HL-60 (cell line): ENCODE measurements at regions not wholly inside any gene's neighbourhood (a gene's known extent, or its start where the extent isn't known, plus 50 kb on each side); places are given as distances from the start of the nearest gene placed in this dataset.

ENCODE experiments used
- DNase-seq, 2 experiments: peaks; one replicate each; pipeline ENCODE4 v3.0.0-alpha.2; 2010 to 2020; ENCODE audit warnings: low read depth in 1 of 2, low spot score in 1 of 2
- H3K27ac ChIP-seq: fragments of 250-450 bp; sonication (Bioruptor Pico); replicated peaks from 2 replicates; pipeline ENCODE4 v1.5.1; 2020; ENCODE audit warnings: mild to moderate bottlenecking, moderate library complexity
- H3K27me3 ChIP-seq: fragments of 250-450 bp; sonication (Bioruptor Pico); 2 replicates; pipeline ENCODE4 v1.5.1; 2021; ENCODE audit warnings: mild to moderate bottlenecking, moderate library complexity; ENCODE audit not compliant: insufficient read depth, poor library complexity, severe bottlenecking
- H3K4me3 ChIP-seq: replicated peaks from 2 replicates; pipeline ENCODE4 v1.5.1; 2011; ENCODE audit warnings: mild to moderate bottlenecking, control low read depth, low read length; ENCODE audit not compliant: insufficient read depth
- GABPA ChIP-seq: IDR thresholded peaks from 2 replicates; pipeline ENCODE4 v1.6.1; 2012; ENCODE audit warnings: low read depth
- POLR2AphosphoS5 ChIP-seq: IDR thresholded peaks from 2 replicates; pipeline ENCODE4 v1.6.1; 2012; ENCODE audit warnings: low read depth
- SPI1 ChIP-seq: IDR thresholded peaks from 2 replicates; pipeline ENCODE4 v1.6.1; 2012; ENCODE audit warnings: low read depth, mild to moderate bottlenecking, borderline replicate concordance
- TF ChIP-seq, protein P1 (sequence below): IDR thresholded peaks from one replicate; pipeline ENCODE4 v1.5.1; 2011; ENCODE audit warnings: low read length, control low read depth, inconsistent platforms; ENCODE audit not compliant: insufficient read depth
- TF ChIP-seq, protein P2 (sequence below): IDR thresholded peaks from 2 replicates; pipeline ENCODE4 v1.6.1; 2012; ENCODE audit warnings: low read depth; ENCODE audit not compliant: insufficient replicate concordance

DNA sequence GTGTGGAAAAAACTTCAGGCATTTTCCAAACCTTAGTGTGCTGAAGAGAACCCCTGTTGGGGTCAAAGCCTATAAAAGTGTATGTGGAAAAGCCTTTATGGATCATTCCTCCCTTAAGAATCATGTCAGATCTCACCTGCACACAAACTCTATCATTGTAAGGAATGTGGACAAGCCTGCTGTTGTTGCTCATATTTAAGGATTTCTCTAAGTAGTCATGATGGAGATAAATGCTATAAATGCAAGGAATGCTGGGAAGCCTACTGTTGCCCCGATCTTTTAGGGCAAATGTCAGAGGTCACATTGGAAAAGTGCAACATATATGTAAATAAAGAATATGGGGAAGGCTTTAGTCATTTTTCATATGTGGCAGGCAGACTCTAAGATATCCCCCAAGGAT lies 129.5 kb downstream of the ICOS start:
- no peak overlapping the region for H3K4me3 ChIP-seq

GRCh38 chr2:204069804-204070203 lies 133.2 kb downstream of the ICOS start:
- no peak overlapping the region for H3K4me3 ChIP-seq
- H3K27ac ChIP-seq: no peak overlapping the region
- H3K27me3 ChIP-seq: no peaks in the 10 kb centered on the region
- TF ChIP-seq, protein P1, sequence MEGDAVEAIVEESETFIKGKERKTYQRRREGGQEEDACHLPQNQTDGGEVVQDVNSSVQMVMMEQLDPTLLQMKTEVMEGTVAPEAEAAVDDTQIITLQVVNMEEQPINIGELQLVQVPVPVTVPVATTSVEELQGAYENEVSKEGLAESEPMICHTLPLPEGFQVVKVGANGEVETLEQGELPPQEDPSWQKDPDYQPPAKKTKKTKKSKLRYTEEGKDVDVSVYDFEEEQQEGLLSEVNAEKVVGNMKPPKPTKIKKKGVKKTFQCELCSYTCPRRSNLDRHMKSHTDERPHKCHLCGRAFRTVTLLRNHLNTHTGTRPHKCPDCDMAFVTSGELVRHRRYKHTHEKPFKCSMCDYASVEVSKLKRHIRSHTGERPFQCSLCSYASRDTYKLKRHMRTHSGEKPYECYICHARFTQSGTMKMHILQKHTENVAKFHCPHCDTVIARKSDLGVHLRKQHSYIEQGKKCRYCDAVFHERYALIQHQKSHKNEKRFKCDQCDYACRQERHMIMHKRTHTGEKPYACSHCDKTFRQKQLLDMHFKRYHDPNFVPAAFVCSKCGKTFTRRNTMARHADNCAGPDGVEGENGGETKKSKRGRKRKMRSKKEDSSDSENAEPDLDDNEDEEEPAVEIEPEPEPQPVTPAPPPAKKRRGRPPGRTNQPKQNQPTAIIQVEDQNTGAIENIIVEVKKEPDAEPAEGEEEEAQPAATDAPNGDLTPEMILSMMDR: no peak
- TF ChIP-seq, protein P2, sequence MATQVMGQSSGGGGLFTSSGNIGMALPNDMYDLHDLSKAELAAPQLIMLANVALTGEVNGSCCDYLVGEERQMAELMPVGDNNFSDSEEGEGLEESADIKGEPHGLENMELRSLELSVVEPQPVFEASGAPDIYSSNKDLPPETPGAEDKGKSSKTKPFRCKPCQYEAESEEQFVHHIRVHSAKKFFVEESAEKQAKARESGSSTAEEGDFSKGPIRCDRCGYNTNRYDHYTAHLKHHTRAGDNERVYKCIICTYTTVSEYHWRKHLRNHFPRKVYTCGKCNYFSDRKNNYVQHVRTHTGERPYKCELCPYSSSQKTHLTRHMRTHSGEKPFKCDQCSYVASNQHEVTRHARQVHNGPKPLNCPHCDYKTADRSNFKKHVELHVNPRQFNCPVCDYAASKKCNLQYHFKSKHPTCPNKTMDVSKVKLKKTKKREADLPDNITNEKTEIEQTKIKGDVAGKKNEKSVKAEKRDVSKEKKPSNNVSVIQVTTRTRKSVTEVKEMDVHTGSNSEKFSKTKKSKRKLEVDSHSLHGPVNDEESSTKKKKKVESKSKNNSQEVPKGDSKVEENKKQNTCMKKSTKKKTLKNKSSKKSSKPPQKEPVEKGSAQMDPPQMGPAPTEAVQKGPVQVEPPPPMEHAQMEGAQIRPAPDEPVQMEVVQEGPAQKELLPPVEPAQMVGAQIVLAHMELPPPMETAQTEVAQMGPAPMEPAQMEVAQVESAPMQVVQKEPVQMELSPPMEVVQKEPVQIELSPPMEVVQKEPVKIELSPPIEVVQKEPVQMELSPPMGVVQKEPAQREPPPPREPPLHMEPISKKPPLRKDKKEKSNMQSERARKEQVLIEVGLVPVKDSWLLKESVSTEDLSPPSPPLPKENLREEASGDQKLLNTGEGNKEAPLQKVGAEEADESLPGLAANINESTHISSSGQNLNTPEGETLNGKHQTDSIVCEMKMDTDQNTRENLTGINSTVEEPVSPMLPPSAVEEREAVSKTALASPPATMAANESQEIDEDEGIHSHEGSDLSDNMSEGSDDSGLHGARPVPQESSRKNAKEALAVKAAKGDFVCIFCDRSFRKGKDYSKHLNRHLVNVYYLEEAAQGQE: no peak
- TF ChIP-seq GABPA (no peak), SPI1 (no peak), POLR2AphosphoS5 (no peak)
- no peak for DNase-seq

More for the DNA sequence above, 129.5 kb downstream of the ICOS start:
- H3K27ac ChIP-seq: no peak overlapping the region
- TF ChIP-seq POLR2AphosphoS5: no peak
- TF ChIP-seq, protein P2: no peak
- TF ChIP-seq GABPA: no peak
- no peak for TF ChIP-seq SPI1
- TF ChIP-seq, protein P1: no peak
- H3K27me3 ChIP-seq: no peaks in the 10 kb centered on the region
- DNase-seq: no peak

DNA sequence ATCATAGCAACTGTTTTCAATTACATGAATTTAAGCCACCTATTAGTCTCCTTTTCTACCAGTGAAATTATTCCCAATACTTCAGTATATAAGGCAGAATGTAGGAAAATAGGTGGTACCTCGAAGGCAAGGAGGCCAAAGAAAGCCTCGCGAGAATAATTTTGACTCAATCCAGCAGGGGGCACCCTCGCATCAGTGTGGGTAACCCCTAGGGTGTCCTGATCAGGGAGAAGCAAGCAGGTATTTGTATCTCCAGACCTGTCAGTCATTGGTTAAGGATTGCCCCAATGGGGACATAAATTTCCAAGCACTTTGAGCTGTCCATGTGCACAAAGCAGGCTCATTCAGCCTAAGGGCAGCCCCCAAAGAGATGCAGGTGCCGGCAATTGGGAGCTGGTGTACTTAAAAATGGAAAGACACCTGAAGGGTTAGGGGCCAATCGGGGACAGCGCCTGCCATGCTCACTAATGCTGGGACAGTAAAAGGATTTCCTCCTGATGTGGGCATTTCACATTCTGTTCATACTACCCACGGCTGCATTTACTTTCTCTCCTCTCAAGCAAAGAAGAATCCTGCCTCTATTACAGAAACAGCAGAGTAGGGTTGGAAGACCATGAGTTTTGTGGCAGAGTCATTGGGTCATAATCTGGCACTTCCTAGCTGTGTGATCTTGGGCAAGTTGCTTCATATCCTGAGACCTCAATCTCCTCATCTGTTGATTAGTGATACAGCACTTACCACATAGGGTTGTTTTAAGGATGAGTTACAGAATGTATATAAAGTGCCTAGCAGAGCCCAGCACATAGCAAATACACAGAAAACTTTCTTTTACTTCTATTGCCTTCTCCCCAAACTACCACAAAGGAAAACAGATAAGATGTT lies 136.1 kb downstream of the ICOS start:
- H3K27me3 ChIP-seq: no peaks in the 10 kb centered on the region
- peak in 1 of 2 experiments; percentile 3 for DNase-seq
- H3K4me3 ChIP-seq: no peak overlapping the region
- H3K27ac ChIP-seq: no peak overlapping the region
- TF ChIP-seq, protein P1: peak; percentile 34
- TF ChIP-seq, protein P2: no peak
